ENCODE measurements at regions not wholly inside any gene's neighbourhood (a gene's known extent, or its start where the extent isn't known, plus 50 kb on each side); places are given as distances from the start of the nearest gene placed in this dataset.

DNA sequence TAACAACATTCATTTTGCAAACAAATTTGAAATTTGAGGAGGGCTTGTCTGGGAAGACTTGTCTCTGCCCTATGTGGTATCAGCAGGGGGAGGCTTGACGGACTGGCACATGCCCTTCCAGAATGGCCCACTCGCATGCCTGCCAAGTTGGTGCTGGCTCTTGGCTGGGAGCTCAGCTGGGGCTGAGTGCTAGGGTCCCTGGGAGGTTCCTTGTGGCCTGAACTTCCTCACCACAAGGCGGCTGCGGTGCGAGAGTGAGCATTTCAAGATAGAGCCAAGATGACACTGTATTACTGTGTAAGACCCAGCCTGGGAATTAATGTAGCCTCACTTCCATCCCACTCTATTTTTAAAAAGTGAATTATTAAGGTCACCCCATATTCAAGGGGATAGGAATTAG is 271.6 kb upstream of the PLEKHG7 start:
- H3K4me3 Mint-ChIP-seq = no peak overlapping the region
- no peaks in the 10 kb centered on the region for H3K79me2 ChIP-seq (replicated peaks; ENCODE audit: insufficient read depth)
- DNase-seq (ENCODE audit: low spot score) = peak; percentile 32
- peaks cover 10% of the 10 kb centered on the region for H3K4me1 ChIP-seq (ENCODE audit: insufficient read depth)
- H3K27ac Mint-ChIP-seq = peak overlapping the region; percentile 42; the same call in 1 of the 2 replicates
- H3K36me3 Mint-ChIP-seq (ENCODE audit: low read depth) = no peaks in the 10 kb centered on the region
- H3K9me3 Mint-ChIP-seq = no peaks in the 10 kb centered on the region; the same call in 2 of the 3 replicates
- no peak overlapping the region for H2AFZ ChIP-seq
- ATAC-seq = peak; percentile 75
- H4K20me1 ChIP-seq (replicated peaks; ENCODE audit: insufficient read depth) = no peaks in the 10 kb centered on the region
- peaks cover 3% of the 10 kb centered on the region for H3K27me3 Mint-ChIP-seq (ENCODE audit: insufficient read depth, low read depth, poor library complexity)
- no peaks in the 10 kb centered on the region for H3F3A ChIP-seq (replicated peaks; ENCODE audit: low read depth)
- H3K4me2 ChIP-seq = no peak overlapping the region
- no peak overlapping the region for H3K27ac ChIP-seq (ENCODE audit: low read depth)
- H3K4me1 Mint-ChIP-seq = peaks cover 11% of the 10 kb centered on the region
- no peak overlapping the region for H3K4me3 ChIP-seq
- H3K27me3 ChIP-seq (ENCODE audit: insufficient read depth) = no peaks in the 10 kb centered on the region
- no peaks in the 10 kb centered on the region for H3K36me3 ChIP-seq (ENCODE audit: insufficient read depth)
- peaks cover 4% of the 10 kb centered on the region; the same call in 1 of the 2 replicates for H3K9me2 ChIP-seq (ENCODE audit: insufficient read depth)
- no peak for TF ChIP-seq JUNB (IDR thresholded peaks at IDR 0.05; ENCODE audit: unreplicated experiment)
- TF ChIP-seq, protein P1, sequence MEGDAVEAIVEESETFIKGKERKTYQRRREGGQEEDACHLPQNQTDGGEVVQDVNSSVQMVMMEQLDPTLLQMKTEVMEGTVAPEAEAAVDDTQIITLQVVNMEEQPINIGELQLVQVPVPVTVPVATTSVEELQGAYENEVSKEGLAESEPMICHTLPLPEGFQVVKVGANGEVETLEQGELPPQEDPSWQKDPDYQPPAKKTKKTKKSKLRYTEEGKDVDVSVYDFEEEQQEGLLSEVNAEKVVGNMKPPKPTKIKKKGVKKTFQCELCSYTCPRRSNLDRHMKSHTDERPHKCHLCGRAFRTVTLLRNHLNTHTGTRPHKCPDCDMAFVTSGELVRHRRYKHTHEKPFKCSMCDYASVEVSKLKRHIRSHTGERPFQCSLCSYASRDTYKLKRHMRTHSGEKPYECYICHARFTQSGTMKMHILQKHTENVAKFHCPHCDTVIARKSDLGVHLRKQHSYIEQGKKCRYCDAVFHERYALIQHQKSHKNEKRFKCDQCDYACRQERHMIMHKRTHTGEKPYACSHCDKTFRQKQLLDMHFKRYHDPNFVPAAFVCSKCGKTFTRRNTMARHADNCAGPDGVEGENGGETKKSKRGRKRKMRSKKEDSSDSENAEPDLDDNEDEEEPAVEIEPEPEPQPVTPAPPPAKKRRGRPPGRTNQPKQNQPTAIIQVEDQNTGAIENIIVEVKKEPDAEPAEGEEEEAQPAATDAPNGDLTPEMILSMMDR (conservative IDR thresholded peaks at IDR 0.05; ENCODE audit: low read depth in 2 of 2) = peak in 1 of 2 experiments; percentile 35; a peak in 2 of 4 replicates

DNA sequence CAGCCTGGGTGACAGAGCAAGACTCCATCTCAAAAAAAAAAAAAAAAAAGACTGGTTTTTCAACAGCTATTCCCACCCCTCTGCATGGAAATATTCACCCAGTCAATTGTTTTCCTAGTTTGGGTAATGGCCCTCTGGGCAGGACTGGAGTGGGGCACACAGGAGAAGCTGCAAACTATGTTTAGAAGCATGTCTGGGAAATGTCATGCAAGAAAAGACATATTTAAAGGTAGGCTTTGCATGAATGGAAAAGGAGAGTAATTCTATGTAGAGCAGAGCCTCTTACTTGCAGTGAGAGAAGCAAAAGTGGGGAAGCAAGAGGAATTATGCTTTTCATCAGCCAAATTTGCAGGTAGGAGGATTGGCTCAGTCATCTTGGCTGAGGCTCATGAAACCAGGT is 276.5 kb upstream of the PLEKHG7 start:
- TF ChIP-seq, protein P1 (conservative IDR thresholded peaks at IDR 0.05; ENCODE audit: low read depth in 2 of 2) = no peak
- TF ChIP-seq NANOG (IDR thresholded peaks at IDR 0.05; ENCODE audit: borderline replicate concordance) (no peak), ZNF114 (CRISPR knock-in tag; IDR thresholded peaks at IDR 0.05) (no peak)
- no peak overlapping the region for H3K27ac ChIP-seq (ENCODE audit: low read depth)
- no peaks in the 10 kb centered on the region for H3K36me3 ChIP-seq (ENCODE audit: insufficient read depth)
- Mint-ChIP-seq H3K36me3 (ENCODE audit: low read depth) (no peaks in the 10 kb centered on the region), H3K27ac (peak overlapping the region; percentile 17; the same call in 1 of the 2 replicates), H3K27me3 (ENCODE audit: insufficient read depth, low read depth, poor library complexity) (peaks cover 3% of the 10 kb centered on the region), H3K4me1 (peaks cover 39% of the 10 kb centered on the region), H3K9me3 (no peaks in the 10 kb centered on the region; the same call in 2 of the 3 replicates), H3K4me3 (no peak overlapping the region)
- no peak overlapping the region; the same call in 1 of the 2 replicates for H2AFZ ChIP-seq
- 0 out of 2 replicates have a peak, but pooled peaks cover 6% of the 10 kb centered on the region for H3K9me2 ChIP-seq (ENCODE audit: insufficient read depth)
- H3K4me1 ChIP-seq (ENCODE audit: insufficient read depth) = peaks cover 41% of the 10 kb centered on the region
- no peaks in the 10 kb centered on the region for H3K79me2 ChIP-seq (replicated peaks; ENCODE audit: insufficient read depth)
- H3K4me3 ChIP-seq = no peak overlapping the region
- DNase-seq (ENCODE audit: low spot score) (no peak), ATAC-seq (no peak)
- no peaks in the 10 kb centered on the region for H3F3A ChIP-seq (replicated peaks; ENCODE audit: low read depth)
- no peaks in the 10 kb centered on the region for H3K27me3 ChIP-seq (ENCODE audit: insufficient read depth)
- H3K4me2 ChIP-seq = no peak overlapping the region
- H4K20me1 ChIP-seq (replicated peaks; ENCODE audit: insufficient read depth) = no peaks in the 10 kb centered on the region

DNA sequence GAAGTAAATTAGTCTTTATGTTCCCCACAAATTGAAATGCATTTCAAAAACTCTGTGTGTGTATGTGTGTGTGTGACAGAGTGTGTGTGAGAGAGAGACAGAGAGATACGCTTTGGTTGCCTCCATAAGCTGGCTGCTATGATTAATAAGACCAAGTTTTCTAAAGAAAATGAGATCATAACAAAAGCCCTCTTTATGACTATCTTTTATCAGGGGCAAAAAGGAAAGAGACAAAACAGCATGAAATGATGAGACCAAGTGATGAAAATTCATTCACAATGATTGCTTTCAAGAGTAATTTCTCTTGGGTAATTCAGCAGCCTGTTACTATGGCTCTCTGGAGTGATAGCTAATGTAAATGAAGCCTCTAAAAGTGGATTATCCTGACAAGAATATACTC is 277.6 kb upstream of the PLEKHG7 start:
- H3K36me3 Mint-ChIP-seq (ENCODE audit: low read depth) = no peaks in the 10 kb centered on the region
- H3K4me3 ChIP-seq = no peak overlapping the region
- peaks cover 3% of the 10 kb centered on the region for H3K27me3 Mint-ChIP-seq (ENCODE audit: insufficient read depth, low read depth, poor library complexity)
- no peaks in the 10 kb centered on the region for H4K20me1 ChIP-seq (replicated peaks; ENCODE audit: insufficient read depth)
- H3K9me3 Mint-ChIP-seq = no peaks in the 10 kb centered on the region; the same call in 2 of the 3 replicates
- TF ChIP-seq, protein P1 (conservative IDR thresholded peaks at IDR 0.05; ENCODE audit: low read depth in 2 of 2) = no peak
- TF ChIP-seq, protein P2, sequence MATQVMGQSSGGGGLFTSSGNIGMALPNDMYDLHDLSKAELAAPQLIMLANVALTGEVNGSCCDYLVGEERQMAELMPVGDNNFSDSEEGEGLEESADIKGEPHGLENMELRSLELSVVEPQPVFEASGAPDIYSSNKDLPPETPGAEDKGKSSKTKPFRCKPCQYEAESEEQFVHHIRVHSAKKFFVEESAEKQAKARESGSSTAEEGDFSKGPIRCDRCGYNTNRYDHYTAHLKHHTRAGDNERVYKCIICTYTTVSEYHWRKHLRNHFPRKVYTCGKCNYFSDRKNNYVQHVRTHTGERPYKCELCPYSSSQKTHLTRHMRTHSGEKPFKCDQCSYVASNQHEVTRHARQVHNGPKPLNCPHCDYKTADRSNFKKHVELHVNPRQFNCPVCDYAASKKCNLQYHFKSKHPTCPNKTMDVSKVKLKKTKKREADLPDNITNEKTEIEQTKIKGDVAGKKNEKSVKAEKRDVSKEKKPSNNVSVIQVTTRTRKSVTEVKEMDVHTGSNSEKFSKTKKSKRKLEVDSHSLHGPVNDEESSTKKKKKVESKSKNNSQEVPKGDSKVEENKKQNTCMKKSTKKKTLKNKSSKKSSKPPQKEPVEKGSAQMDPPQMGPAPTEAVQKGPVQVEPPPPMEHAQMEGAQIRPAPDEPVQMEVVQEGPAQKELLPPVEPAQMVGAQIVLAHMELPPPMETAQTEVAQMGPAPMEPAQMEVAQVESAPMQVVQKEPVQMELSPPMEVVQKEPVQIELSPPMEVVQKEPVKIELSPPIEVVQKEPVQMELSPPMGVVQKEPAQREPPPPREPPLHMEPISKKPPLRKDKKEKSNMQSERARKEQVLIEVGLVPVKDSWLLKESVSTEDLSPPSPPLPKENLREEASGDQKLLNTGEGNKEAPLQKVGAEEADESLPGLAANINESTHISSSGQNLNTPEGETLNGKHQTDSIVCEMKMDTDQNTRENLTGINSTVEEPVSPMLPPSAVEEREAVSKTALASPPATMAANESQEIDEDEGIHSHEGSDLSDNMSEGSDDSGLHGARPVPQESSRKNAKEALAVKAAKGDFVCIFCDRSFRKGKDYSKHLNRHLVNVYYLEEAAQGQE (IDR thresholded peaks at IDR 0.05; ENCODE audit: unreplicated experiment) = no peak
- TF ChIP-seq ZNF331 (CRISPR knock-in tag; IDR thresholded peaks at IDR 0.05; ENCODE audit: low read depth) = no peak
- no peak for TF ChIP-seq POLR2AphosphoS5 (IDR thresholded peaks at IDR 0.05; ENCODE audit: low read depth)
- no peak for TF ChIP-seq STAT1 (IDR thresholded peaks at IDR 0.05; ENCODE audit: unreplicated experiment)
- H3K27ac Mint-ChIP-seq = peak overlapping the region; percentile 81
- H2AFZ ChIP-seq = no peak overlapping the region
- no peak overlapping the region for H3K4me2 ChIP-seq
- no peak for DNase-seq (ENCODE audit: low spot score)
- H3K4me3 Mint-ChIP-seq = no peak overlapping the region
- peaks cover 40% of the 10 kb centered on the region for H3K4me1 Mint-ChIP-seq
- H3K27me3 ChIP-seq (ENCODE audit: insufficient read depth) = no peaks in the 10 kb centered on the region
- no peaks in the 10 kb centered on the region for H3K36me3 ChIP-seq (ENCODE audit: insufficient read depth)
- no peaks in the 10 kb centered on the region for H3K79me2 ChIP-seq (replicated peaks; ENCODE audit: insufficient read depth)
- peaks cover 11% of the 10 kb centered on the region; the same call in 1 of the 2 replicates for H3K9me2 ChIP-seq (ENCODE audit: insufficient read depth)
- no peak for ATAC-seq
- peak overlapping the region; percentile 87 for H3K27ac ChIP-seq (ENCODE audit: low read depth)
- no peaks in the 10 kb centered on the region for H3F3A ChIP-seq (replicated peaks; ENCODE audit: low read depth)
- peaks cover 41% of the 10 kb centered on the region for H3K4me1 ChIP-seq (ENCODE audit: insufficient read depth)

Data from GM23338 (cell line).